Gastroesophageal sphincter (tissue), 4 donors: ENCODE measurements at regions not wholly inside any gene's neighbourhood (a gene's known extent, or its start where the extent isn't known, plus 50 kb on each side); places are given as distances from the start of the nearest gene placed in this dataset.

ENCODE experiments used
- ATAC-seq: fragments of 150-250 bp; one replicate; pipeline ENCODE4 v1.9.1; 2016; ENCODE audit warnings: mild to moderate bottlenecking, moderate library complexity
- H3K27ac ChIP-seq, 4 donors: fragments of 200-600 bp; sonication (generic) in 3 of 4; 1 replicate in 3 of 4; 2 replicates in 1 of 4; pipeline ENCODE4 v1.5.1; 2016 to 2019
- H3K27me3 ChIP-seq: fragments of 200-600 bp; sonication (generic); one replicate; pipeline ENCODE4 v1.5.1; 2019
- H3K36me3 ChIP-seq, 2 donors: fragments of 200-600 bp; sonication (generic); one replicate each; pipeline ENCODE4 v1.5.1; 2019; ENCODE audit warnings: control low read depth in 1 of 2
- H3K4me1 ChIP-seq, 3 donors: fragments of 200-600 bp; sonication (generic); 1 replicate in 2 of 3; 2 replicates in 1 of 3; pipeline ENCODE4 v1.5.1; 2016 to 2019; ENCODE audit warnings: control low read depth in 2 of 3
- H3K4me3 ChIP-seq, 2 donors: fragments of 200-600 bp; sonication (generic); one replicate each; pipeline ENCODE4 v1.5.1; 2019; ENCODE audit warnings: mild to moderate bottlenecking in 1 of 2, moderate library complexity in 1 of 2
- H3K9me3 ChIP-seq, 3 donors: fragments of 200-600 bp; sonication (generic); one replicate each; pipeline ENCODE4 v1.5.1; 2017 to 2019; ENCODE audit warnings: control low read depth in 2 of 3
- CTCF ChIP-seq, 4 experiments: fragments of 200-600 bp in 2 of 4; fragments of 450-650 bp in 2 of 4; sonication (generic) in 1 of 4; IDR thresholded peaks; one replicate each; pipeline ENCODE4 v1.5.1; 2017 to 2019; ENCODE audit warnings: antibody characterized with exemption in 4 of 4, mild to moderate bottlenecking in 2 of 4, moderate library complexity in 2 of 4
- EP300 ChIP-seq: sonication (generic); formaldehyde crosslinking; IDR thresholded peaks from one replicate; pipeline ENCODE4 v1.6.1; 2017; ENCODE audit warnings: antibody characterized with exemption, mild to moderate bottlenecking
- POLR2A ChIP-seq, 2 donors: fragments of 450-650 bp; IDR thresholded peaks; one replicate each; pipeline ENCODE4 v1.6.1; 2017; ENCODE audit warnings: antibody characterized with exemption in 2 of 2, mild to moderate bottlenecking in 2 of 2, moderate library complexity in 1 of 2
- POLR2AphosphoS5 ChIP-seq: sonication (generic); formaldehyde crosslinking; IDR thresholded peaks from one replicate; pipeline ENCODE4 v1.6.1; 2017; ENCODE audit warnings: antibody characterized with exemption
- WGBS, 2 donors: methylation state at CpG; one replicate each; pipeline ENCODE4 v1.1.5; 2018; ENCODE audit warnings: low coverage in 1 of 2; 5-methylcytosine and 5-hydroxymethylcytosine counted together

GRCh38 chr2:2909086-2910035 is 468.3 kb downstream of the EIPR1 start:
- no peak for TF ChIP-seq CTCF (IDR thresholded peaks at IDR 0.05)
- no peak for TF ChIP-seq EP300
- no peak for TF ChIP-seq POLR2A (IDR thresholded peaks at IDR 0.05)
- no peak for TF ChIP-seq POLR2AphosphoS5
- peaks cover 8% of the 10 kb centered on the region for H3K27me3 ChIP-seq
- no peaks in the 10 kb centered on the region for H3K9me3 ChIP-seq
- H3K36me3 ChIP-seq: no peaks in the 10 kb centered on the region
- 78 to 87% methylated on average over 7 to 9 of the region's 23 CpGs for WGBS, 2 donors
- no peak for ATAC-seq
- no peak overlapping the region for H3K27ac ChIP-seq
- H3K4me3 ChIP-seq: no peak overlapping the region
- no peaks in the 10 kb centered on the region for H3K4me1 ChIP-seq

- peaks cover 8% of the 10 kb centered on the region for H3K27me3 ChIP-seq
- no peak for TF ChIP-seq POLR2A (IDR thresholded peaks at IDR 0.05)
- no peak for TF ChIP-seq POLR2AphosphoS5
- no peak for TF ChIP-seq CTCF (IDR thresholded peaks at IDR 0.05)
- TF ChIP-seq EP300: no peak
- 63 to 74% methylated on average over 3 to 7 of the region's 7 CpGs for WGBS, 2 donors
- H3K9me3 ChIP-seq: no peaks in the 10 kb centered on the region
- no peak for ATAC-seq
- no peaks in the 10 kb centered on the region for H3K4me1 ChIP-seq
- H3K27ac ChIP-seq: no peak overlapping the region
- H3K4me3 ChIP-seq: no peak overlapping the region
- H3K36me3 ChIP-seq: no peaks in the 10 kb centered on the region
Observed at GRCh38 chr2:2906091-2906490, 471.5 kb downstream of the EIPR1 start.

- Histone ChIP-seq H3K27me3 (peaks cover 8% of the 10 kb centered on the region), H3K27ac (no peak overlapping the region), H3K4me3 (no peak overlapping the region), H3K36me3 (no peaks in the 10 kb centered on the region), H3K9me3 (no peaks in the 10 kb centered on the region), H3K4me1 (no peaks in the 10 kb centered on the region)
- WGBS, 2 donors: 78 to 80% methylated on average over 3 to 8 of the region's 16 CpGs
- TF ChIP-seq CTCF (IDR thresholded peaks at IDR 0.05) (no peak), POLR2AphosphoS5 (no peak), POLR2A (IDR thresholded peaks at IDR 0.05) (no peak), EP300 (no peak)
- no peak for ATAC-seq
Observed at GRCh38 chr2:2904721-2905350, 472.8 kb downstream of the EIPR1 start.

GRCh38 chr2:2902547-2903281 is 474.9 kb downstream of the EIPR1 start:
- Histone ChIP-seq H3K4me1 (no peaks in the 10 kb centered on the region), H3K27ac (no peak overlapping the region), H3K4me3 (no peak overlapping the region), H3K9me3 (no peaks in the 10 kb centered on the region), H3K27me3 (peaks cover 6% of the 10 kb centered on the region), H3K36me3 (no peaks in the 10 kb centered on the region)
- 59 to 85% methylated on average over 8 of the region's 8 CpGs for WGBS, 2 donors
- no peak for TF ChIP-seq POLR2A (IDR thresholded peaks at IDR 0.05)
- TF ChIP-seq POLR2AphosphoS5: no peak
- no peak for TF ChIP-seq CTCF (IDR thresholded peaks at IDR 0.05)
- TF ChIP-seq EP300: no peak
- ATAC-seq: peak; percentile 16
